ENCODE measurements at regions not wholly inside any gene's neighbourhood (a gene's known extent, or its start where the extent isn't known, plus 50 kb on each side); places are given as distances from the start of the nearest gene placed in this dataset.

- intact Hi-C loops (cut with micrococcal nuclease) = no loop called here
- H3K9me2 ChIP-seq (ENCODE audit: insufficient read depth) = no peaks in the 10 kb centered on the region
- no peak overlapping the region for H2AFZ ChIP-seq (ENCODE audit: low read depth, low read length, poor library complexity, severe bottlenecking)
- no peaks in the 10 kb centered on the region for H3K9me3 ChIP-seq (ENCODE audit: control insufficient read depth in 1 of 2, insufficient read depth in 1 of 2, low read depth in 1 of 2, low read length in 2 of 2)
- TF ChIP-seq SIN3A (IDR thresholded peaks at IDR 0.05; ENCODE audit: low read depth) = no peak
- TF ChIP-seq ZFX (IDR thresholded peaks at IDR 0.05) = no peak
- no peak for TF ChIP-seq POLR2AphosphoS5 (IDR thresholded peaks at IDR 0.05; ENCODE audit: low read depth, low read length)
- TF ChIP-seq CEBPB (IDR thresholded peaks at IDR 0.05; ENCODE audit: low read depth) = no peak
- no peak for TF ChIP-seq ZBTB33 (IDR thresholded peaks at IDR 0.05; ENCODE audit: extremely low read depth, insufficient replicate concordance, low read length)
- TF ChIP-seq JUND (IDR thresholded peaks at IDR 0.05) = no peak
- no peak for TF ChIP-seq CTCF (IDR thresholded peaks at IDR 0.05 in 2 of 3, conservative IDR thresholded peaks at IDR 0.05 in 1 of 3; ENCODE audit: borderline replicate concordance in 1 of 3, insufficient read depth in 1 of 3, low read depth in 2 of 3, low read length in 2 of 3)
- no peak for TF ChIP-seq YY1 (IDR thresholded peaks at IDR 0.05; ENCODE audit: extremely low read depth, insufficient replicate concordance, low read depth, low read length)
- no peak for TF ChIP-seq EZH2phosphoT487 (IDR thresholded peaks at IDR 0.05; ENCODE audit: borderline replicate concordance)
- no peak for TF ChIP-seq SP1 (IDR thresholded peaks at IDR 0.05; ENCODE audit: low read depth)
- no peak for TF ChIP-seq CBX3 (IDR thresholded peaks at IDR 0.05; ENCODE audit: low read depth)
- TF ChIP-seq EGR1 (IDR thresholded peaks at IDR 0.05; ENCODE audit: low read depth) = no peak
- no peak for TF ChIP-seq POLR2A (IDR thresholded peaks at IDR 0.05; ENCODE audit: borderline replicate concordance, extremely low read depth, insufficient read depth, insufficient read length)
- TF ChIP-seq EZH2 (IDR thresholded peaks at IDR 0.05) = no peak
- TF ChIP-seq RAD21 (IDR thresholded peaks at IDR 0.05; ENCODE audit: low read depth) = no peak
- no peaks in the 10 kb centered on the region for H4K20me1 ChIP-seq (ENCODE audit: insufficient read depth)
- no peak overlapping the region for H3K9ac ChIP-seq (ENCODE audit: low read length)
- no peak overlapping the region for H3K4me2 ChIP-seq (ENCODE audit: low read length)
- no peaks in the 10 kb centered on the region for H3K36me3 ChIP-seq (ENCODE audit: control insufficient read depth in 1 of 2, insufficient read depth in 2 of 2, low read length in 2 of 2)
- H3K4me1 ChIP-seq (ENCODE audit: control insufficient read depth in 1 of 2, insufficient read depth in 2 of 2, low read length in 2 of 2) = no peaks in the 10 kb centered on the region
- H3K79me2 ChIP-seq (ENCODE audit: insufficient read depth, low read length) = no peaks in the 10 kb centered on the region
- RAD21 ChIA-PET (ENCODE audit: low non-redundant PET in 1 of 2, low total read pairs in 2 of 2, uncharacterized antibody in 2 of 2, unreplicated experiment in 2 of 2) = no interaction called here
- POLR2A ChIA-PET = no interaction called here
- H3K4me3 ChIP-seq (replicated peaks in 1 of 2; ENCODE audit: low read depth in 1 of 2, low read length in 2 of 2) = no peak overlapping the region
- no TSS peak for BruUV-seq (replicated peaks)
- ATAC-seq (no peak), DNase-seq (ENCODE audit: low read depth, low spot score) (no peak)
- CTCF ChIA-PET = no interaction called here
- no peak overlapping the region for H3K27ac ChIP-seq (ENCODE audit: low read depth, low read length)
- no peaks in the 10 kb centered on the region for H3K27me3 ChIP-seq (ENCODE audit: insufficient read depth, low read length)
These were observed 1140.4 kb downstream of the EFNB2 start for GRCh38 chr13:105395041-105395440.

All from HCT116 (cell line).